Jurkat, Clone E6-1 (cell line): ENCODE measurements at regions not wholly inside any gene's neighbourhood (a gene's known extent, or its start where the extent isn't known, plus 50 kb on each side); places are given as distances from the start of the nearest gene placed in this dataset.

Experiments used
- DNase-seq: peaks from one replicate; pipeline ENCODE4 v3.0.0-alpha.2; 2011; ENCODE audit warnings: low read depth, low spot score
- H3K4me3 ChIP-seq: 2 replicates; pipeline ENCODE4 v1.5.1; 2011; ENCODE audit warnings: mild to moderate bottlenecking, low read length, control low read depth, moderate library complexity

DNA sequence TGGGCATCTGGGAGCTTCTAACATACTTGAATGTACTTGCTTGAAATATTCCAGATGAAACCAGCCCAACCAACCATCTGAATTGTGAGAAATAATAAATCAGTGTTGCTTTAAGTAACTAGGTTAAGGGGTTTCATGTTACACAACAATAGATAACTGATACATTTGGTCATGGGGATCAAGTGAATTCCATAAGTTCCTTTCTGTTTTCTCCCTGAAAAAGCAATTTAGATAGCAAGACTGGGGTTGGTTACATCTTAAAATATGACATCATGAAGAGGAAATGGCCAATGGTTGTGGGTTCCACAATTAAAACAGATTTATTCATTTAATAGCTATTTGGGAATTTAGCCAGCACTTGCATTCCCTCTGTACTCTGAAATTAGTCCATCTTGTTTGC, 559.7 kb downstream of the TLR4 start:
- H3K4me3 ChIP-seq: no peak overlapping the region
- no peak for DNase-seq

- no peak for DNase-seq
These were observed 563.8 kb downstream of the TLR4 start for GRCh38 chr9:118268046-118268445.

GRCh38 chr9:118269623-118270022, 565.4 kb downstream of the TLR4 start:
- no peak overlapping the region for H3K4me3 ChIP-seq
- no peak for DNase-seq

More at GRCh38 chr9:118268046-118268445, 563.8 kb downstream of the TLR4 start:
- no peak overlapping the region for H3K4me3 ChIP-seq

- no peak overlapping the region for H3K4me3 ChIP-seq
- no peak for DNase-seq
These were observed 567.1 kb downstream of the TLR4 start for GRCh38 chr9:118271331-118271730.

DNA sequence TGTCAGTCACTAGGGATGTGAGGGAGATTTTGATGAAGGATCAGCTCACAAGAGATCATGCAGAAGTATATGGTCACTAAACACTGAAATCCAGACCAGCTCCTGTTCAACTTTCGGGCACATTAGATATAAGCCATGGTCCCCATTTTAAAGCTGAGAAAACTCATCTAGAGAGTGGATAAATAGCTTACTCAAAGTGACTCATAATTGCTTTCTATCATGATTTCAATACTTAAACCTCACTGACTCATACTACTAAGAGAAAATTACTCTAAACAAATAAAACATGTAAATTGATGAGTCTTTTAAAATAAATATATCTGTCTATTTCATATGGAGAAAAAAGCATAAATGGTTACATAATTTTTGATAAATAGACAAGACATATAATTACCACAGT, 567.7 kb downstream of the TLR4 start:
- no peak overlapping the region for H3K4me3 ChIP-seq
- no peak for DNase-seq

DNA sequence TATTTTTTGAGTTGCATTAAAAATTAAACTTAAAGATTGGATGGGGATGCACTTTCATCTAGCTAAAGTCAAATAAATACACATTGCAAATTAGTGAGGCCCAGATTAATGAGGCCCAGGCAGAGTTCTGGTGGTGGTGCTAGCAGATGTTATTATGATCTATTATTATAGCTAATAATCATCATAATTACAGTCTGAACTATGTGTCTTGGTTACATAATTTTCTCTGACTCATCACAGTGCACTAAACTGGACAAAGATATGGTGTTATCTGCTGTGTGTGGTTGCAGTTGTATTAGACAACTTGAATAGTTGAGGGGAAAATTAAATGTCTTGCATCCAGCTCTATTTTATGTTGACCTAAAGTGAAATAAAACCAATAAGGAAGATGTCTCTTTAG, 568.8 kb downstream of the TLR4 start:
- no peak for DNase-seq
- no peak overlapping the region for H3K4me3 ChIP-seq

GRCh38 chr9:118276784-118277183, 572.6 kb downstream of the TLR4 start:
- DNase-seq: no peak

GRCh38 chr9:118281772-118282171, 577.6 kb downstream of the TLR4 start:
- DNase-seq: no peak
- H3K4me3 ChIP-seq: no peak overlapping the region

More at GRCh38 chr9:118276784-118277183, 572.6 kb downstream of the TLR4 start:
- H3K4me3 ChIP-seq: no peak overlapping the region

DNA sequence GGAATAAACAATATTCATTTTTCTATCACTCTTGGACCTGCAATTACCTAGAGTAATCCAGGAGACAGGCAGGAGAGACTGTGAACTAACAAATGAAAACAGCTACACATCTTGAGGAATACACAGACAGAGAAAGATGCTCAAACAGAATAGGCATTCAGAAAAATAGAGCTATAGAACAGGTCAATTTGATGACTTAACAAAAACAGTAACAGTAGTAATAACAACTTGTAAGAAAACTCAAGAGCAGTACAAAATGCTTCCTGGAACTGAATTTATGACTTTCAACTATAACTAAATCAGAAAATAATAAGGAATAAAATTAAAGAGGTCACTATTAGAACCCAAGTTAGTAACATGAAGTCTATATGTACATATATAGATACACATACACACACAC, 579.3 kb downstream of the TLR4 start:
- DNase-seq: no peak
- H3K4me3 ChIP-seq: no peak overlapping the region

DNA sequence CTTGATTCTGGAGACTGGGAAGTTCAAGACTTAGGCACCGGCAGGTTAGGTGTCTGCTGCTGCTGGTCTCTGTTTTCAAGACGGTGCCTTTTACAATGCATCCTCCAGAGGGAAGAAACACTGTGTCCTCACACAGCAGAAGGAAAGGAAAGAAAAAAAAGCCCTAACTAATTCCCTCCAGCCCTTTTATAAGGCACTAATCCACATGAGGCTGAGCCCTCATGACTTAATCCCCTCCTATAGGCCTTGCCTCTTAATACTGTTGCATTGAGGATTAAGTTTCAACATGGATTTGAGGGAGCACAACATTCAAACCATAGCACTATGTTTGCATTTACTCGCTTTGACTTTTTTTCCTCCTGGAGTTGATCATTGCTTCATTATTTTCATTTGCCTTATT, 585.9 kb downstream of the TLR4 start:
- no peak overlapping the region for H3K4me3 ChIP-seq
- DNase-seq: no peak

DNA sequence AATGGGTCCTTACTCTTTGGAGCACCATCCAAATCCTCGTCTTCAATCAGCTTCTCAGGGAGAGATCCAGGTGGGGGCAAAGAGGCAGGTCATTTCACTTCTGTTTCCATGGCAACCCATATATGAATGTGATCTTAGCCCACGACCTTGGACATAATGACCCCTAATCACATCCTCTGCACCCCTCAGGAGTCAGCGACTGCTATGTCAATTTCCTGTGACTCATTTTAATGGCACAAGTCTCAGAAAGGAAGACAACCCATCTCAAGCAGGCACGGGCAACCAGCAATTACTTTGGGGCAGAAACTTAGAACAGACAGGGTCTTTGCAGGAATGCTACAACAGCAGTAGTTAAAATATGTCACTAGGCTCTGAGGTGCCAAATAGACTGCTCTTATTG, 591.2 kb downstream of the TLR4 start:
- H3K4me3 ChIP-seq: no peak overlapping the region
- no peak for DNase-seq

- no peak overlapping the region for H3K4me3 ChIP-seq
- DNase-seq: no peak
These were observed 598.5 kb downstream of the TLR4 start for GRCh38 chr9:118302721-118303120.

DNA sequence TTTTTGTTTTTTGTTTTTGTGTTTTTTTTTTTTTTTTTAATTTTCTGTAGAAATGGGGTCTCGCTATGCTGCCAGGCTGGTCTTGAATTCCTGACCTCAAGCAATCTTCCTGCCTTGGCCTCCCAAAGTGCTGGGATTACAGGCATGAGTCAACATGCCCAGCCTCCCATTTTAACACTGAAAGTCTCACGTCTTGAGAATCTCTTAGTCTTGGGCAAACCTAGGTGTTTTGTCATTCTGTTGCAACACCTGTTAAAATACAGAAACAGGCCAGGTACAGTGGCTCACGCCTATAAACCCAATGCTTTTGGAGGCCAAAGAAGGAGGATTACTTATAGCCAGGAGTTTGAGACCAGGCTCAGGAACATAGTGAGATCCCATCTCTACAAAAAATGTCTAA, 599.0 kb downstream of the TLR4 start:
- no peak overlapping the region for H3K4me3 ChIP-seq
- DNase-seq: no peak

- no peak for DNase-seq
- no peak overlapping the region for H3K4me3 ChIP-seq
These were observed 601.1 kb downstream of the TLR4 start for GRCh38 chr9:118305331-118305730.

DNA sequence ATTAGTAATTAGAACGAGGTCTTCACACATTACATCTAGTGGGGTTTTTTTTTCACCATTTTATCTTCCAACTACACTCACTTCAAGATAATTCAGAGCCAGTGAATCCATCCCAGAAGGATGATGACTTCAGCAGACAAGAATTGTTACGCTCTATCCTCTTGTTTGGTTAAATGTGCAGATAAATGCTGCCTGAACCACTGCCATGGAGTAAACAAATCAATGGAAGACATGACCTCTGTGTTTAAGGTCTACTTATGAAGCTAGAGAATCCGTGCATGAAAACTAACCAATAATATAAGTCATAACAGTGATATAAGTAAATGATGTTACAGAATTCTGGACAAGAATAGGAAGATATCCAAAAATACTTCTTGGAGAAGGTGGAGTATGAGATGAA, 602.6 kb downstream of the TLR4 start:
- DNase-seq: no peak

DNA sequence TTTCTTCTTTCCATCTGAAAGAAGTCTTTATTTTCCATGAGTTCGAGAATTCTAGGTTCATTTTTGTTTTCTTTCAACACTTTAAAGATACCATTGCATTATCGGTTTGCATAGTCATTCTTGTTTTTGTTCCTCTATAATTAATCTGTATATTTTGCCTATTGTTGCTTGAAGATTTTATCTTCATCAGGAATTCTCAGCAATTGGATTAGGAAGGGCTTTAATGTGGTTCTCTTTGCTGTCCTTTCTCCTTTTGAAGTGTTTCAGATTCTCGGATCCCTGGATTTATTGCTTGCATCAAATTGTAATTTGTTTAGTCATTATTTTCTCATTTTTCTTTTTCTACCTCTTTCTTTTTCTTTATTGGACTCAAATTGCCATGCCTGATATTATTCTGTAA, 609.8 kb downstream of the TLR4 start:
- H3K4me3 ChIP-seq: no peak overlapping the region
- DNase-seq: no peak

More for the DNA sequence above, 602.6 kb downstream of the TLR4 start:
- no peak overlapping the region for H3K4me3 ChIP-seq

DNA sequence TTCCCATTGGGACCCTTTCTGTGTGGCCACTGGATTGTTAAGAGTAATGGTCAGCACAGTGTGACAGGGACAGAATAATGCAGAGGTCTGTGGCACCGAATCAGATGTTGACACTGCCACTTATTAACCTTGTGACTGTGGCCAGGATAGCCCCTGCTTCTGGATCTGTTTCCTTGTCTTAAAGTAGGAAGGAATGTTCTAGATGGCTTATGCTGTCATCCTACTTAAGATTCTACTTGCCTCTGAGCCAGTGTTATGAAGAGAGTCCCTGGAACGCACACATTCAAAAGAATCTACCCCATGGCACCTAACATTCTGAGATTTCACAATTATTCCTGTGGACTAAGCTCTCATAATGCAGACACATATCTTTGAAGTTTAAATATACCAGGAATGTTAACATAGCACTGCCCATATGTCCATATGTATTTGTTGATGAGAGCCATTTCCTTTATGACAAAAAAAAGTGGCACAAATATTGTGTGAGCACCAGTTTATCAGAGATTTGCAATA, 612.7 kb downstream of the TLR4 start:
- no peak for DNase-seq

DNA sequence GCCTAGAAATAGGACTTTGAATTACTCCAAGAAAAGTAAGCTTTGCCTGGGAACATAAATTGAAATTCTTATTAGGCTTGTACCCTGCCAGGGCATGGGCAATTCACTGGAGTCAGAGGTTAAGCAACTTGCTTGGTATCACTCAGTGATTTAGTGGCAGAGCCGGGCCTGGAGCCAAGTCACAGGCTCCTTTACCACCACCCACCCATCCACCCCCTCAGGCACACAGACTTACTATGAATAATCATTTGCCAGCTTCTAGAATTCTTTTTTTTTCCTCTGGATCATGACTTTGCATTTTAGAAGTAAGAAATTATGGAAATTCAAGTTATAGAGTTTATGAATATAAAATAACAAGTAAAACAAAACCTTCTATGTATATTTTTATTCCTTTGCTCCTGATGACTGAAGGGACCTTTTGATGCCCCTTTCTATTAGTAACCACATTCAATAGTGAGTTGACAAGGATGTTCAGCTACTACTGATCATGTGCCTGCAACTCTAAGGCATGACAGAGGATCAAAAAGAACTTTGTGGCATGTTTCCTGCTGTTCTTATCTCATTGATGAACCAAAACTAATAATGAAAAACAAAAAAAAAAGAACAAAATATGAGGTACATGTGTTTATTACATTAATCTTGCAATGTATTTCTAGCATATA, 614.7 kb downstream of the TLR4 start:
- DNase-seq: no peak
- no peak overlapping the region for H3K4me3 ChIP-seq

More for the DNA sequence above, 612.7 kb downstream of the TLR4 start:
- H3K4me3 ChIP-seq: no peak overlapping the region

DNA sequence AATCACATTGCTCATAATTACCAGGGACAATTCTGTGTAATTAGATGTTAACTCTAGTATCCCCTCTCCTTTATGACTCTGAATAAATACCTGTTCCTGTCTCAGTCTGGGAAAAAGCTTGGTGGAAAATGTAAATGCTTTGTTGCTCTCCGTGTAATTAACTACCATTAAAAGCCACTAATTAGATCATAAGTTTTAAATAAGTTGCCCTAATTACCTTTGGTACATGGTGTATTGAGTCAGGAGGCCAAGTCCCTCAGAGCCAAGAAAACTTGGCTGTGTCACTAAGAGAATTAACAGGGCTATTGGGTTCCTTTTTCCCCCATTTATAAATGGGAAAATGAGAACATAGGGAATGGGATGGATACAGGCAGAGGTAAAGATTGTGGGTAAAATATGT, 617.6 kb downstream of the TLR4 start:
- H3K4me3 ChIP-seq: no peak overlapping the region
- DNase-seq: no peak

- no peak overlapping the region for H3K4me3 ChIP-seq
- no peak for DNase-seq
These were observed 620.5 kb downstream of the TLR4 start for GRCh38 chr9:118324706-118325105.

- no peak overlapping the region for H3K4me3 ChIP-seq
- DNase-seq: no peak
These were observed 621.6 kb downstream of the TLR4 start for GRCh38 chr9:118325757-118326156.
